Suprapubic skin (tissue), 4 donors: ENCODE measurements at regions not wholly inside any gene's neighbourhood (a gene's known extent, or its start where the extent isn't known, plus 50 kb on each side); places are given as distances from the start of the nearest gene placed in this dataset.

Experiments
- CTCF ChIP-seq, 2 donors: fragments of 200-600 bp in 1 of 2; fragments of 450-650 bp in 1 of 2; sonication (generic) in 1 of 2; IDR thresholded peaks; one replicate each; pipeline ENCODE4 v1.5.1; 2016 to 2019; ENCODE audit warnings: antibody characterized with exemption in 2 of 2, mild to moderate bottlenecking in 1 of 2, moderate library complexity in 1 of 2
- EP300 ChIP-seq: sonication (generic); formaldehyde crosslinking; IDR thresholded peaks from one replicate; pipeline ENCODE4 v1.6.1; 2017; ENCODE audit warnings: antibody characterized with exemption
- POLR2A ChIP-seq, 2 donors: fragments of 450-650 bp; IDR thresholded peaks; one replicate each; pipeline ENCODE4 v1.6.1; 2017; ENCODE audit warnings: antibody characterized with exemption in 2 of 2, mild to moderate bottlenecking in 2 of 2, moderate library complexity in 2 of 2
- POLR2AphosphoS5 ChIP-seq, 3 donors: sonication (generic); formaldehyde crosslinking; IDR thresholded peaks; one replicate each; pipeline ENCODE4 v1.6.1; 2017; ENCODE audit warnings: antibody characterized with exemption in 3 of 3

- TF ChIP-seq EP300 (no peak), POLR2A (IDR thresholded peaks at IDR 0.05) (no peak), CTCF (IDR thresholded peaks at IDR 0.05) (no peak), POLR2AphosphoS5 (IDR thresholded peaks at IDR 0.05) (no peak)
These were observed 242.4 kb downstream of the C16orf95 start for GRCh38 chr16:87074641-87075318.
